ENCODE measurements at regions not wholly inside any gene's neighbourhood (a gene's known extent, or its start where the extent isn't known, plus 50 kb on each side); places are given as distances from the start of the nearest gene placed in this dataset.
"Not testable (repeated sequence)": the region's sequence is repeated elsewhere in the genome, so short reads cannot be mapped to it uniquely, and the experiment has no call there.

GRCh38 chr2:239831001-239831731 lies 194.0 kb downstream of the NDUFA10 start:
- DNase-seq = no peak

- DNase-seq = no peak
Measured at GRCh38 chr2:239830121-239831000, 194.8 kb downstream of the NDUFA10 start.

- DNase-seq = no peak
Measured at GRCh38 chr2:239829326-239829725, 195.8 kb downstream of the NDUFA10 start.

GRCh38 chr2:239828973-239829275 lies 196.2 kb downstream of the NDUFA10 start:
- not testable (repeated sequence) for DNase-seq

- no peak for DNase-seq
Measured at GRCh38 chr2:239828192-239828972, 196.8 kb downstream of the NDUFA10 start.

- DNase-seq = no peak
Measured at GRCh38 chr2:239827523-239827890, 197.6 kb downstream of the NDUFA10 start.

GRCh38 chr2:239826786-239827522 lies 198.2 kb downstream of the NDUFA10 start:
- no peak for DNase-seq

- DNase-seq = no peak
Measured at GRCh38 chr2:239826376-239826775, 198.8 kb downstream of the NDUFA10 start.

GRCh38 chr2:239825705-239825979 lies 199.5 kb downstream of the NDUFA10 start:
- no peak for DNase-seq

- DNase-seq = no peak
Measured at GRCh38 chr2:239824866-239825704, 200.1 kb downstream of the NDUFA10 start.

GRCh38 chr2:239824046-239824694 lies 201.0 kb downstream of the NDUFA10 start:
- no peak for DNase-seq

- DNase-seq = no peak
Measured at GRCh38 chr2:239822146-239822831, 202.9 kb downstream of the NDUFA10 start.

- DNase-seq = no peak
Measured at GRCh38 chr2:239821694-239822075, 203.5 kb downstream of the NDUFA10 start.

GRCh38 chr2:239820836-239821693 lies 204.1 kb downstream of the NDUFA10 start:
- DNase-seq = no peak

GRCh38 chr2:239819974-239820555 lies 205.1 kb downstream of the NDUFA10 start:
- no peak for DNase-seq

GRCh38 chr2:239819091-239819973 lies 205.8 kb downstream of the NDUFA10 start:
- no peak for DNase-seq

- no peak for DNase-seq
Measured at GRCh38 chr2:239818531-239819011, 206.6 kb downstream of the NDUFA10 start.

- DNase-seq = no peak
Measured at GRCh38 chr2:239818086-239818485, 207.1 kb downstream of the NDUFA10 start.

Data from SHP77 (cell line).